ENCODE measurements at regions not wholly inside any gene's neighbourhood (a gene's known extent, or its start where the extent isn't known, plus 50 kb on each side); places are given as distances from the start of the nearest gene placed in this dataset.

DNA sequence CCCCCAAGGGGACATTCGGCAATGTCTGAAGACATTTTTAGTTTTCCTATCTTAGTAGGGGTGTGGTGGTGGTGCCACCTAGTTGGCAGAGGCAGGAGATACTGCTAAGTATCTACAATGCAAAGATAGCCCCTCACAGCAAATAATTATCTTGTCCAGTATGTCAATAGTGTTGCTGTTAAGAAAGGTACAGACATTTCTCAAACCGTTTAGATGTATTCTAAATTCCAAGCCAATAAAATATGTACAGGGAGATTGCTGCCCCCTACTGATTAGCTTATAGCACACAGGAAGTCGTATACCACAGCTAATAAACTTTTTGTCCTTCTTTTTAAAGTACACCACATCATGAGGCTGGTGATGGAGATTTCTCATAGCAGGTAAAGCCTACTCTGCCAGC lies 260.5 kb downstream of the TMA16 start:
- TF ChIP-seq, protein P1, sequence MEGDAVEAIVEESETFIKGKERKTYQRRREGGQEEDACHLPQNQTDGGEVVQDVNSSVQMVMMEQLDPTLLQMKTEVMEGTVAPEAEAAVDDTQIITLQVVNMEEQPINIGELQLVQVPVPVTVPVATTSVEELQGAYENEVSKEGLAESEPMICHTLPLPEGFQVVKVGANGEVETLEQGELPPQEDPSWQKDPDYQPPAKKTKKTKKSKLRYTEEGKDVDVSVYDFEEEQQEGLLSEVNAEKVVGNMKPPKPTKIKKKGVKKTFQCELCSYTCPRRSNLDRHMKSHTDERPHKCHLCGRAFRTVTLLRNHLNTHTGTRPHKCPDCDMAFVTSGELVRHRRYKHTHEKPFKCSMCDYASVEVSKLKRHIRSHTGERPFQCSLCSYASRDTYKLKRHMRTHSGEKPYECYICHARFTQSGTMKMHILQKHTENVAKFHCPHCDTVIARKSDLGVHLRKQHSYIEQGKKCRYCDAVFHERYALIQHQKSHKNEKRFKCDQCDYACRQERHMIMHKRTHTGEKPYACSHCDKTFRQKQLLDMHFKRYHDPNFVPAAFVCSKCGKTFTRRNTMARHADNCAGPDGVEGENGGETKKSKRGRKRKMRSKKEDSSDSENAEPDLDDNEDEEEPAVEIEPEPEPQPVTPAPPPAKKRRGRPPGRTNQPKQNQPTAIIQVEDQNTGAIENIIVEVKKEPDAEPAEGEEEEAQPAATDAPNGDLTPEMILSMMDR (IDR thresholded peaks at IDR 0.05), result no peak
- no peak for TF ChIP-seq POLR2AphosphoS5 (IDR thresholded peaks at IDR 0.05)
- TF ChIP-seq POLR2A (IDR thresholded peaks at IDR 0.05), result no peak

Measured in stomach (tissue), 4 donors.